Keratinocyte (primary cell): ENCODE measurements at regions not wholly inside any gene's neighbourhood (a gene's known extent, or its start where the extent isn't known, plus 50 kb on each side); places are given as distances from the start of the nearest gene placed in this dataset.

Source experiments
- DNase-seq: peaks from one replicate; pipeline ENCODE4 v3.0.0-alpha.2; 2011; ENCODE audit warnings: low read depth, missing footprints, low spot score
- FAIRE-seq: peaks from 2 replicates; lab custom pipeline; 2011; peaks lifted over from hg19 to GRCh38; lab: Jason Lieb, UNC
- H2AFZ ChIP-seq: 2 replicates; pipeline ENCODE4 v1.6.0; 2012; ENCODE audit warnings: low read length, control low read depth, inconsistent platforms; ENCODE audit not compliant: control insufficient read depth
- H3K27ac ChIP-seq: 2 replicates; pipeline ENCODE4 v1.5.1; 2011; ENCODE audit warnings: low read length; ENCODE audit not compliant: control insufficient read depth, insufficient read depth
- H3K27me3 ChIP-seq: 3 replicates; pipeline ENCODE4 v1.6.0; 2011; ENCODE audit warnings: low read length; ENCODE audit not compliant: control insufficient read depth, insufficient read depth; ENCODE audit errors: extremely low read depth
- H3K36me3 ChIP-seq, 2 experiments: 2 replicates in 1 of 2; 3 replicates in 1 of 2; pipeline ENCODE4 v1.5.1; 2011; ENCODE audit warnings: low read length in 2 of 2, mild to moderate bottlenecking in 1 of 2; ENCODE audit not compliant: control insufficient read depth in 2 of 2, insufficient read depth in 2 of 2; ENCODE audit errors: extremely low read depth in 1 of 2
- H3K4me1 ChIP-seq: 3 replicates; pipeline ENCODE4 v1.5.1; 2011; ENCODE audit warnings: low read length; ENCODE audit not compliant: control insufficient read depth, insufficient read depth; ENCODE audit errors: extremely low read depth
- H3K4me2 ChIP-seq: 3 replicates; pipeline ENCODE4 v1.6.0; 2011; ENCODE audit warnings: low read depth, low read length; ENCODE audit not compliant: control insufficient read depth, insufficient read depth; ENCODE audit errors: extremely low read depth
- H3K4me3 ChIP-seq, 3 experiments: fragments of 200-600 bp in 1 of 3; sonication (generic) in 1 of 3; 2 replicates in 2 of 3; 3 replicates in 1 of 3; pipeline ENCODE4 v1.5.1; 2011 to 2016; ENCODE audit warnings: low read length in 3 of 3, mild to moderate bottlenecking in 3 of 3, control low read depth in 2 of 3, inconsistent platforms in 1 of 3, low read depth in 1 of 3, mixed read lengths in 1 of 3, mixed run types in 1 of 3, moderate library complexity in 1 of 3; ENCODE audit not compliant: control insufficient read depth in 2 of 3, insufficient read depth in 2 of 3; ENCODE audit errors: extremely low read depth in 1 of 3
- H3K79me2 ChIP-seq: 2 replicates; pipeline ENCODE4 v1.6.0; 2012; ENCODE audit warnings: low read length; ENCODE audit not compliant: control insufficient read depth, insufficient read depth
- H3K9ac ChIP-seq: 3 replicates; pipeline ENCODE4 v1.6.0; 2011; ENCODE audit warnings: low read length; ENCODE audit not compliant: control insufficient read depth, insufficient read depth; ENCODE audit errors: extremely low read depth
- H3K9me1 ChIP-seq: 3 replicates; pipeline ENCODE4 v1.6.0; 2011; ENCODE audit warnings: low read length; ENCODE audit not compliant: control insufficient read depth, insufficient read depth; ENCODE audit errors: extremely low read depth
- H3K9me3 ChIP-seq: 2 replicates; pipeline ENCODE4 v1.5.1; 2012; ENCODE audit warnings: low read depth, low read length; ENCODE audit not compliant: control insufficient read depth
- H4K20me1 ChIP-seq: 3 replicates; pipeline ENCODE4 v1.6.0; 2011; ENCODE audit warnings: low read length; ENCODE audit not compliant: control insufficient read depth, insufficient read depth; ENCODE audit errors: extremely low read depth
- CTCF ChIP-seq, 3 experiments: IDR thresholded peaks in 1 of 3; conservative IDR thresholded peaks in 1 of 3; optimal IDR thresholded peaks in 1 of 3; 2 replicates in 2 of 3; 3 replicates in 1 of 3; pipeline versions ENCODE3 to v1.5.1; 2011; ENCODE audit warnings: low read length in 3 of 3, mild to moderate bottlenecking in 3 of 3, moderate library complexity in 2 of 3, control low read depth in 1 of 3, inconsistent platforms in 1 of 3; ENCODE audit not compliant: insufficient read depth in 2 of 3; ENCODE audit errors: extremely low read depth in 1 of 3
- EZH2 ChIP-seq: IDR thresholded peaks from one replicate; pipeline ENCODE4 v1.6.1; 2012; ENCODE audit warnings: inconsistent platforms, mild to moderate bottlenecking, low read length, moderate library complexity
- dilution Hi-C: fragments of 300-500 bp; cut with MboI; formaldehyde crosslinking; loops from one replicate; pipeline ENCODE4 v1.7.0; 2020; ENCODE audit warnings: low sequenced_read_pairs; ENCODE audit not compliant: extremely low pct_ligation_motif_present

- no peak overlapping the region for H3K27ac ChIP-seq
- no peaks in the 10 kb centered on the region for H3K9me1 ChIP-seq
- dilution Hi-C loops, result no loop called here
- H3K4me1 ChIP-seq, result no peaks in the 10 kb centered on the region
- DNase-seq, result no peak
- no peak overlapping the region for H3K9ac ChIP-seq
- no peaks in the 10 kb centered on the region for H3K79me2 ChIP-seq
- H4K20me1 ChIP-seq, result no peaks in the 10 kb centered on the region
- no peaks in the 10 kb centered on the region for H3K9me3 ChIP-seq
- no peaks in the 10 kb centered on the region for H3K27me3 ChIP-seq
- H3K4me2 ChIP-seq, result no peak overlapping the region
- H3K4me3 ChIP-seq, result no peak overlapping the region
- H2AFZ ChIP-seq, result no peak overlapping the region
- no peak for TF ChIP-seq CTCF (optimal IDR thresholded peaks at IDR 0.05 in 1 of 3, IDR thresholded peaks at IDR 0.05 in 1 of 3, conservative IDR thresholded peaks at IDR 0.05 in 1 of 3; ENCODE audit: extremely low read depth in 1 of 3, insufficient read depth in 2 of 3, low read length in 3 of 3)
- TF ChIP-seq EZH2, result no peak
- H3K36me3 ChIP-seq, result no peaks in the 10 kb centered on the region
- no peak for FAIRE-seq
These were observed 1055.6 kb upstream of the FBXO33 start for GRCh38 chr14:40487824-40488223.

GRCh38 chr14:40485688-40486087 is 1053.5 kb upstream of the FBXO33 start:
- no peaks in the 10 kb centered on the region for H3K27me3 ChIP-seq
- H3K4me2 ChIP-seq, result no peak overlapping the region
- no peak for TF ChIP-seq CTCF (optimal IDR thresholded peaks at IDR 0.05 in 1 of 3, IDR thresholded peaks at IDR 0.05 in 1 of 3, conservative IDR thresholded peaks at IDR 0.05 in 1 of 3; ENCODE audit: extremely low read depth in 1 of 3, insufficient read depth in 2 of 3, low read length in 3 of 3)
- no peak for TF ChIP-seq EZH2
- no peak overlapping the region for H2AFZ ChIP-seq
- H3K9me3 ChIP-seq, result no peaks in the 10 kb centered on the region
- DNase-seq (no peak), FAIRE-seq (no peak)
- no peak overlapping the region for H3K9ac ChIP-seq
- H3K4me1 ChIP-seq, result no peaks in the 10 kb centered on the region
- H3K4me3 ChIP-seq, result no peak overlapping the region
- H3K79me2 ChIP-seq, result no peaks in the 10 kb centered on the region
- H3K9me1 ChIP-seq, result no peaks in the 10 kb centered on the region
- dilution Hi-C loops, result no loop called here
- H3K36me3 ChIP-seq, result no peaks in the 10 kb centered on the region
- no peak overlapping the region for H3K27ac ChIP-seq
- H4K20me1 ChIP-seq, result no peaks in the 10 kb centered on the region
